Suprapubic skin (tissue), 4 donors: ENCODE measurements at regions not wholly inside any gene's neighbourhood (a gene's known extent, or its start where the extent isn't known, plus 50 kb on each side); places are given as distances from the start of the nearest gene placed in this dataset.
A peak's percentile ranks its signal among the peaks of the same experiment; 100 is the strongest.

Source experiments
- DNase-seq, 2 donors: peaks; one replicate each; pipeline ENCODE4 v3.0.0-alpha.2; 2019; ENCODE audit warnings: low spot score in 2 of 2
- H3K27ac ChIP-seq: fragments of 200-600 bp; sonication (generic); one replicate; pipeline ENCODE4 v1.5.1; 2019
- H3K27me3 ChIP-seq: fragments of 200-600 bp; sonication (generic); one replicate; pipeline ENCODE4 v1.5.1; 2019
- H3K36me3 ChIP-seq: fragments of 200-600 bp; sonication (generic); one replicate; pipeline ENCODE4 v1.5.1; 2019
- H3K4me1 ChIP-seq: fragments of 200-600 bp; sonication (generic); one replicate; pipeline ENCODE4 v1.5.1; 2019
- H3K4me3 ChIP-seq: fragments of 200-600 bp; sonication (generic); one replicate; pipeline ENCODE4 v1.5.1; 2019; ENCODE audit warnings: mild to moderate bottlenecking
- H3K9me3 ChIP-seq: fragments of 200-600 bp; sonication (generic); one replicate; pipeline ENCODE4 v1.5.1; 2019
- CTCF ChIP-seq, 2 donors: fragments of 200-600 bp in 1 of 2; fragments of 450-650 bp in 1 of 2; sonication (generic) in 1 of 2; IDR thresholded peaks; one replicate each; pipeline ENCODE4 v1.5.1; 2016 to 2019; ENCODE audit warnings: antibody characterized with exemption in 2 of 2, mild to moderate bottlenecking in 1 of 2, moderate library complexity in 1 of 2
- EP300 ChIP-seq: sonication (generic); formaldehyde crosslinking; IDR thresholded peaks from one replicate; pipeline ENCODE4 v1.6.1; 2017; ENCODE audit warnings: antibody characterized with exemption
- POLR2A ChIP-seq, 2 donors: fragments of 450-650 bp; IDR thresholded peaks; one replicate each; pipeline ENCODE4 v1.6.1; 2017; ENCODE audit warnings: antibody characterized with exemption in 2 of 2, mild to moderate bottlenecking in 2 of 2, moderate library complexity in 2 of 2
- POLR2AphosphoS5 ChIP-seq, 3 donors: sonication (generic); formaldehyde crosslinking; IDR thresholded peaks; one replicate each; pipeline ENCODE4 v1.6.1; 2017; ENCODE audit warnings: antibody characterized with exemption in 3 of 3
- WGBS: methylation state at CpG from one replicate; pipeline ENCODE4 v1.1.5; 2018; 5-methylcytosine and 5-hydroxymethylcytosine counted together

DNA sequence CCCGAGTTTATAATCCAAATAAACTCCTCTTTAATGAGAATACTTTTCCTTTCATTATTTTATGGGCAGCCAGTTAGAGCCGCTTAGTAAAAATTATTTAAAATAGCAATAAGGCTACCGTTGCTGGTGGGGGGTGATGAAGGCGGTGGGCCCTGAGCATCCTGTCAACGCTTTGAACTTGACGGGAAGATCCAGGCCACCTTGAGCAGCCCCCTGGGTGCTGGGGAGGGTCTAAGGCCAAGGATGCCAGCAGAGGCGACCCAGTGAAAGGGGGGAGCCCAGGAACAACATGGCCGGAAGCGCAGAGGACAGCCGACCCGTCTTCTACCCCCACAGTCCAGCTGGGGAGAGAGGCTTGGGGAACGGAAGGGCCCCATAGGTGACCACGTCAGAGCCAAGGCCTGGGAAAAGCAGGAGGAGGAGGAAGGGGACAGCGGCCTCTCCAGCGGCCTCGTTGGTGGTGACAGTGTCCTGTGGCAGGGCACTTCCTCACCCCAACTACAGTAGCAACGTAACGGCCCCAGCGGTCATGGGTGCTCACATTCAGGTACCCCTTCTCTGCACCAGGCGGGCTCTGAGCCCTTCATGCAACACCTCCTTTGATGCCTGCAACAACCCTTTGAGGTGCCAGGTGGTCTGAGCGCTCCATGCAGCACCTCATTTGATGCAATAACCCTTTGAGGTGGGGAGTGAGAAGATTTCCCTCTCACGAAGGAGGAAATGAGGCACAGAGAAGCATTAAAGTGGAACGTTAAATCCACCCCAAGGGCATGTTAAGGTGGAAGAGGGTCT lies 695.3 kb downstream of the TBC1D22A start:
- Histone ChIP-seq H3K36me3 (no peaks in the 10 kb centered on the region), H3K4me3 (no peak overlapping the region), H3K4me1 (no peaks in the 10 kb centered on the region), H3K27me3 (no peaks in the 10 kb centered on the region), H3K27ac (no peak overlapping the region), H3K9me3 (peaks cover 5% of the 10 kb centered on the region)
- WGBS, result 91% methylated on average over 23 of the region's 23 CpGs
- no peak for DNase-seq
- no peak for TF ChIP-seq CTCF (IDR thresholded peaks at IDR 0.05)
- no peak for TF ChIP-seq POLR2A (IDR thresholded peaks at IDR 0.05)
- no peak for TF ChIP-seq EP300

DNA sequence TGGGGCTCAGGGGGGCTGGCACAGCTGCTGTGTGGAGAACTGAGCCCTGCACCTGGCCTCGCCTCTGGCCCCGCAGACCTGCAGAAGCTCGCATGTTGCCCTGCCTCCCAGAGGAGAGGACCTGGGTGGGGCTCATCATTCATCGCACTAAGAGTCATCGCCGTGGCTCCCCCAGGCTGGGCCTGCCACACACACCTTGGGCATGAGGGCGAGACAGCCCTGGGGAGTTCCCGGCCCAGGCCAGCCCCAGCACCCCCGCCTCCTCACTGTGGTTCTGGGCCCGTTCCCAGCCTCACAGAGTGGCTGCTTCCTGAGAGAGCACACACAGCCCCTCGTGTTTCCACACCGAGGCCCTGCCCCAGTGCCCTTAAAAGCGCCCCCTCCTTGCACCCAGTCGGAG lies 694.6 kb downstream of the TBC1D22A start:
- no peaks in the 10 kb centered on the region for H3K36me3 ChIP-seq
- H3K27ac ChIP-seq, result no peak overlapping the region
- no peaks in the 10 kb centered on the region for H3K4me1 ChIP-seq
- no peak for DNase-seq
- H3K4me3 ChIP-seq, result no peak overlapping the region
- H3K27me3 ChIP-seq, result no peaks in the 10 kb centered on the region
- WGBS, result 70% methylated on average over 6 of the region's 14 CpGs
- H3K9me3 ChIP-seq, result peaks cover 5% of the 10 kb centered on the region
- TF ChIP-seq EP300 (no peak), POLR2A (IDR thresholded peaks at IDR 0.05) (no peak), POLR2AphosphoS5 (IDR thresholded peaks at IDR 0.05) (no peak), CTCF (IDR thresholded peaks at IDR 0.05) (no peak)

GRCh38 chr22:47456031-47456430 lies 693.6 kb downstream of the TBC1D22A start:
- H3K27ac ChIP-seq, result no peak overlapping the region
- H3K4me3 ChIP-seq, result no peak overlapping the region
- H3K36me3 ChIP-seq, result no peaks in the 10 kb centered on the region
- WGBS, result 88% methylated on average over 8 of the region's 11 CpGs
- H3K4me1 ChIP-seq, result no peaks in the 10 kb centered on the region
- no peak for TF ChIP-seq POLR2AphosphoS5 (IDR thresholded peaks at IDR 0.05)
- TF ChIP-seq POLR2A (IDR thresholded peaks at IDR 0.05), result no peak
- no peak for TF ChIP-seq CTCF (IDR thresholded peaks at IDR 0.05)
- TF ChIP-seq EP300, result no peak
- peaks cover 5% of the 10 kb centered on the region for H3K9me3 ChIP-seq
- DNase-seq, result no peak
- no peaks in the 10 kb centered on the region for H3K27me3 ChIP-seq

DNA sequence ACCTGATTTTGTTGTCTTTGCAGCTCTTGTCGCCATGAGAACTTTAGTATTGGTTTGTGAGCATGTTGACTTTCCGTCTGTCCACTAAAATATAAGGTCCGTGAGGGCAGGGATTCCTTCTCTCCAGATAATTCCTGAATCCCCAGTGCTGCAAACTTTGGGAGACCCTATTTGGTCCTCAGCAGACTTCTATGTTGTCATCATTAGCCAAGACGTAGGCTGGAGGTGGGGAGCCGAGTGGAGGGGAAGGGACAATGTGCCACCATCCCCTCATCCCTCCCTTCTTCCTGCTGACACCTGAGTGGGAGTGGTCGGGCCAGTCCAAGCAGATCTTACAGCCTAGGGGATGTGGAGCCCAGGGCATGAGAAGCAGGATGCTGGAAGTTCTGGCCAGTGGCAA lies 690.6 kb downstream of the TBC1D22A start:
- H3K4me3 ChIP-seq, result no peak overlapping the region
- H3K27ac ChIP-seq, result no peak overlapping the region
- no peak for DNase-seq
- TF ChIP-seq CTCF (IDR thresholded peaks at IDR 0.05) (no peak), POLR2A (IDR thresholded peaks at IDR 0.05) (no peak), EP300 (no peak), POLR2AphosphoS5 (IDR thresholded peaks at IDR 0.05) (no peak)
- peaks cover 5% of the 10 kb centered on the region for H3K9me3 ChIP-seq
- peaks cover 17% of the 10 kb centered on the region for H3K27me3 ChIP-seq
- 93% methylated on average over 6 of the region's 6 CpGs for WGBS
- H3K4me1 ChIP-seq, result no peaks in the 10 kb centered on the region
- H3K36me3 ChIP-seq, result no peaks in the 10 kb centered on the region

DNA sequence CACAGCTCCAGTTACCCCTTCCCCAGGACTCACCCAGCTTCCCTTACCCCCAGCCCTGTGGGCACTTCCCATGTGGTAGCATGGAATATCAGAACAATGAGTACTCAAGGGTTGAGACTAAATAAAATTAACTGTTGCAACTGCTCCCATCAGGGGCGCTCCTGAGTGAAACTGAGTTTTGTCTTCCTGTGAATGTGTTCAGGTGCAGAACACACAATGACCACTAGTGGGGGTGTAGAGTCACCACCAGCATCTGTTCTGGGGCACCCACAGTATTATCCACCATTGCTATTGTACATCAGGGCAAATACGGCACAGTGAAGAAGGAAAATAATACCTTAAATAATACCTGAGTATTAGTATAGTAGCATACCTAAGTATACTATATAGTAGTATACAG lies 689.7 kb downstream of the TBC1D22A start:
- no peaks in the 10 kb centered on the region for H3K36me3 ChIP-seq
- no peak for DNase-seq
- H3K27ac ChIP-seq, result no peak overlapping the region
- peaks cover 5% of the 10 kb centered on the region for H3K9me3 ChIP-seq
- no peaks in the 10 kb centered on the region for H3K4me1 ChIP-seq
- 82% methylated on average over 2 of the region's 2 CpGs for WGBS
- TF ChIP-seq EP300, result no peak
- no peak for TF ChIP-seq POLR2AphosphoS5 (IDR thresholded peaks at IDR 0.05)
- TF ChIP-seq CTCF (IDR thresholded peaks at IDR 0.05), result peak in 1 of 2 donors; percentile 33
- H3K4me3 ChIP-seq, result no peak overlapping the region
- peaks cover 23% of the 10 kb centered on the region for H3K27me3 ChIP-seq
